H1 (cell line): ENCODE measurements at regions not wholly inside any gene's neighbourhood (a gene's known extent, or its start where the extent isn't known, plus 50 kb on each side); places are given as distances from the start of the nearest gene placed in this dataset.

Source experiments
- CTCF ChIA-PET: fragments of 300-600 bp; sonication (Branson Sonifier 250); formaldehyde crosslinking; loops from one replicate; lab custom pipeline; 2021; ENCODE audit not compliant: partially characterized antibody; lab: Charles Lee
- POLR2A ChIA-PET: fragments of 300-600 bp; sonication (Branson Sonifier 250); formaldehyde crosslinking; loops from one replicate; lab custom pipeline; 2021; ENCODE audit warnings: inconsistent platforms; ENCODE audit not compliant: partially characterized antibody; lab: Charles Lee
- DNase-seq, 2 experiments: peaks; one replicate each; pipeline versions ENCODE4 v3.0.0 to v3.0.0-alpha.2; 2010 to 2022; ENCODE audit warnings: low spot score in 2 of 2, low read depth in 1 of 2, mixed read lengths in 1 of 2
- FAIRE-seq: peaks from 2 replicates; lab custom pipeline; 2011; peaks lifted over from hg19 to GRCh38; lab: Jason Lieb, UNC
- H2AFZ ChIP-seq: 2 replicates; pipeline ENCODE4 v1.8.1; 2012; ENCODE audit warnings: low read length, inconsistent platforms
- H2AK5ac ChIP-seq: 2 replicates; pipeline ENCODE4 v1.6.1; 2013; ENCODE audit warnings: low read depth, low read length
- H2BK120ac ChIP-seq: replicated peaks from 2 replicates; pipeline ENCODE3; 2013; ENCODE audit warnings: low read depth, low read length, inconsistent platforms
- H2BK12ac ChIP-seq: 2 replicates; pipeline ENCODE4 v1.6.1; 2013; ENCODE audit warnings: low read depth, low read length
- H2BK15ac ChIP-seq: 2 replicates; pipeline ENCODE4 v1.6.1; 2013; ENCODE audit warnings: low read length
- H2BK20ac ChIP-seq: 2 replicates; pipeline ENCODE4 v1.6.1; 2013; ENCODE audit warnings: low read length
- H2BK5ac ChIP-seq: 2 replicates; pipeline ENCODE4 v1.6.1; 2013; ENCODE audit warnings: low read depth, low read length
- H3K14ac ChIP-seq: 2 replicates; pipeline ENCODE4 v1.6.1; 2013; ENCODE audit warnings: inconsistent platforms; ENCODE audit not compliant: insufficient read length
- H3K18ac ChIP-seq: 2 replicates; pipeline ENCODE4 v1.6.1; 2013; ENCODE audit warnings: low read length; ENCODE audit errors: extremely low read depth
- H3K23ac ChIP-seq: 2 replicates; pipeline ENCODE4 v1.6.1; 2013; ENCODE audit warnings: inconsistent platforms; ENCODE audit not compliant: insufficient read length
- H3K23me2 ChIP-seq: 2 replicates; pipeline ENCODE4 v1.6.1; 2013; ENCODE audit warnings: low read depth, low read length
- H3K27ac ChIP-seq: 2 replicates; pipeline ENCODE4 v1.6.1; 2011; ENCODE audit warnings: low read depth, low read length, inconsistent platforms
- H3K27me3 ChIP-seq, 4 experiments: replicated peaks in 1 of 4; 1 replicate in 1 of 4; 2 replicates in 3 of 4; pipeline versions ENCODE4 v1.6.1 to v1.8.1; 2011 to 2013; ENCODE audit warnings: low read length in 3 of 4, mild to moderate bottlenecking in 3 of 4, inconsistent platforms in 2 of 4, mixed read lengths in 2 of 4, moderate library complexity in 1 of 4; ENCODE audit not compliant: control insufficient read depth in 3 of 4, insufficient read depth in 3 of 4; ENCODE audit errors: extremely low read depth in 1 of 4
- H3K36me3 ChIP-seq, 4 experiments: 2 replicates each; pipeline versions ENCODE4 v1.6.1 to v1.8.1; 2011 to 2013; ENCODE audit warnings: mild to moderate bottlenecking in 4 of 4, low read length in 3 of 4, moderate library complexity in 2 of 4, control low read depth in 1 of 4, inconsistent platforms in 1 of 4; ENCODE audit not compliant: insufficient read depth in 4 of 4, control insufficient read depth in 2 of 4
- H3K4ac ChIP-seq: replicated peaks from 2 replicates; pipeline ENCODE3; 2013; ENCODE audit warnings: low read length, low read depth, mixed read lengths, inconsistent platforms; ENCODE audit not compliant: insufficient read length
- H3K4me1 ChIP-seq, 4 experiments: replicated peaks in 1 of 4; 1 replicate in 1 of 4; 2 replicates in 3 of 4; pipeline versions ENCODE4 v1.6.1 to v1.8.1; 2011 to 2013; ENCODE audit warnings: low read length in 3 of 4, inconsistent platforms in 2 of 4, mixed read lengths in 1 of 4; ENCODE audit not compliant: insufficient read depth in 4 of 4, control insufficient read depth in 3 of 4
- H3K4me2 ChIP-seq, 2 experiments: 2 replicates each; pipeline versions ENCODE4 v1.6.1 to v1.8.1; 2011 to 2013; ENCODE audit warnings: low read depth in 2 of 2, low read length in 2 of 2, control low read depth in 1 of 2, inconsistent platforms in 1 of 2, mild to moderate bottlenecking in 1 of 2; ENCODE audit not compliant: insufficient read depth in 1 of 2
- H3K4me3 ChIP-seq, 4 experiments: fragments of 200-600, 300-600 bp in 1 of 4; sonication (generic), shearing (Covaris generic), sonication (Bioruptor Twin) in 1 of 4; 2 replicates each; pipeline versions ENCODE4 v1.5.1 to v1.8.1; 2011 to 2016; ENCODE audit warnings: low read length in 4 of 4, low read depth in 3 of 4, control low read depth in 2 of 4, inconsistent platforms in 2 of 4, mild to moderate bottlenecking in 2 of 4, mixed read lengths in 1 of 4, moderate library complexity in 1 of 4; ENCODE audit not compliant: insufficient read depth in 2 of 4; ENCODE audit errors: extremely low read depth in 1 of 4
- H3K56ac ChIP-seq: replicated peaks from 2 replicates; pipeline ENCODE3; 2013; ENCODE audit warnings: low read depth, mild to moderate bottlenecking, mixed read lengths, low read length, inconsistent platforms; ENCODE audit not compliant: insufficient read length
- H3K79me1 ChIP-seq: 2 replicates; pipeline ENCODE4 v1.6.1; 2013; ENCODE audit warnings: low read depth, low read length, control low read depth
- H3K79me2 ChIP-seq, 2 experiments: 2 replicates each; pipeline versions ENCODE4 v1.6.1 to v1.8.1; 2012 to 2013; ENCODE audit warnings: low read length in 2 of 2, mild to moderate bottlenecking in 2 of 2, inconsistent platforms in 1 of 2; ENCODE audit not compliant: insufficient read depth in 2 of 2, control insufficient read depth in 1 of 2
- H3K9ac ChIP-seq, 4 experiments: replicated peaks in 1 of 4; 1 replicate in 1 of 4; 2 replicates in 3 of 4; pipeline versions ENCODE4 v1.6.1 to v1.8.1; 2011 to 2013; ENCODE audit warnings: low read depth in 3 of 4, low read length in 3 of 4, control low read depth in 2 of 4, mild to moderate bottlenecking in 2 of 4, moderate library complexity in 2 of 4, inconsistent platforms in 1 of 4; ENCODE audit errors: extremely low read depth in 1 of 4
- H3K9me3 ChIP-seq, 2 experiments: 2 replicates each; pipeline versions ENCODE4 v1.6.1 to v1.8.1; 2012 to 2013; ENCODE audit warnings: mild to moderate bottlenecking in 2 of 2, moderate library complexity in 2 of 2, control low read depth in 1 of 2, inconsistent platforms in 1 of 2, low read depth in 1 of 2, low read length in 1 of 2, mixed read lengths in 1 of 2; ENCODE audit not compliant: insufficient read depth in 2 of 2
- H4K20me1 ChIP-seq, 2 experiments: replicated peaks in 1 of 2; 2 replicates each; pipeline versions ENCODE3 to v1.8.1; 2011 to 2013; ENCODE audit warnings: inconsistent platforms in 2 of 2, low read length in 2 of 2, mild to moderate bottlenecking in 1 of 2; ENCODE audit not compliant: insufficient read depth in 2 of 2, control insufficient read depth in 1 of 2
- H4K5ac ChIP-seq: 2 replicates; pipeline ENCODE4 v1.6.1; 2013; ENCODE audit warnings: low read length, low read depth, mixed read lengths, inconsistent platforms; ENCODE audit not compliant: insufficient read length
- H4K8ac ChIP-seq: 2 replicates; pipeline ENCODE4 v1.8.0; 2013; ENCODE audit warnings: mild to moderate bottlenecking, moderate library complexity, low read length, inconsistent platforms; ENCODE audit not compliant: insufficient read depth; ENCODE audit errors: extremely low read depth
- H4K91ac ChIP-seq: replicated peaks from 2 replicates; pipeline ENCODE3; 2013; ENCODE audit warnings: low read length, mixed read lengths, inconsistent platforms; ENCODE audit not compliant: insufficient read length
- CREB1 ChIP-seq: IDR thresholded peaks from 2 replicates; pipeline ENCODE4 v1.6.1; 2012; ENCODE audit warnings: inconsistent platforms
- WGBS, 2 experiments: shearing (Covaris generic) in 1 of 2; methylation state at CpG; one replicate each; pipeline versions ENCODE4 v1.1.6 to v1.1.7; 2013 to 2015; ENCODE audit warnings: low lambda C conversion rate in 2 of 2, mixed read lengths in 2 of 2, inconsistent platforms in 1 of 2, low coverage in 1 of 2, missing lambda C conversion rate in 1 of 2; ENCODE audit not compliant: insufficient replicate concordance in 2 of 2, insufficient coverage in 1 of 2, insufficient read length in 1 of 2; ENCODE audit errors: extremely low coverage in 1 of 2, missing lambda C conversion rate in 1 of 2; 5-methylcytosine and 5-hydroxymethylcytosine counted together

DNA sequence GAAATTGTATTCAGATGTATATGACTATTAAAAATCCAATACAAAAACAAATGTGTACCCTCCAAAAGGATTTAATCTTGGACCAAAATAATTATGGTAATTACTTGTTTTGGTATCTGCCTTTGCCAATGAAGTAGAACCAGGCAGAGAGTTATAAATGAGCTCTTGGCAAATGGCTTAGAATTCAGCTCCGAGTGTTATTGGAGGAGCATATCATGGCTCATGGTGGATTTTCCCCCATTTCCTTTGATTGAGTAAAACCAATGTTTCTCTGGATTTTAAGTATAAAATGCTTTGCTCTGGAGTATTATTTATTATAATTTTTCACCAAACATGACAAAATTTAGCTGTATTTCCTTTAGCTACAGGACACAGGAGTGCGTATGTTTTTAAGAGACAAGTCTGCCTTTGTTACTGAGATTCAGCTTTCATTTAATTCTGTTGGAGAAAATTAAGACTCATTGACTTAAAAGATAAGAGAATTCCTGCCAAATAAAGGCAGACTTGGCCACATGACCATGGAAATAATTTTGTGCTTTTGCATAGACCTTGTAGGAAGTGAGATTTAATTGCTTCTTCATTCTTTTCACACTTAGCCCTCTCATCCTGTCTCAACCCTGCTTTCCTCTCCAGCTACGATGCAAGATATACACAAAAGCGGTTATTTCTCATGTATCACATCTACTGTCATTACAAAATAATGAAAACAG lies 281.0 kb upstream of the SOX11 start:
- H3K4ac ChIP-seq = no peak overlapping the region
- POLR2A ChIA-PET = no interaction called here
- no peak overlapping the region for H2BK20ac ChIP-seq
- no peaks in the 10 kb centered on the region for H3K23me2 ChIP-seq
- no peak overlapping the region for H3K4me3 ChIP-seq
- TF ChIP-seq CREB1 = no peak
- peaks cover 0 to 10% (median 8%) of the 10 kb centered on the region in 4 experiments; a peak in 5 of 7 replicates for H3K4me1 ChIP-seq
- H3K9ac ChIP-seq = no peak overlapping the region
- H3K23ac ChIP-seq = no peak overlapping the region
- H2BK120ac ChIP-seq = no peak overlapping the region
- no peak overlapping the region for H3K4me2 ChIP-seq
- 93% methylated on average over 4 of the region's 4 CpGs; no CpG with 5 or more reads in 1 of the 2 experiments for WGBS, 2 experiments
- H3K36me3 ChIP-seq = no peaks in the 10 kb centered on the region
- H2BK12ac ChIP-seq = no peak overlapping the region
- H4K8ac ChIP-seq = no peak overlapping the region
- H3K18ac ChIP-seq = no peak overlapping the region
- H3K27ac ChIP-seq = no peak overlapping the region
- no peak overlapping the region for H3K14ac ChIP-seq
- no peak overlapping the region for H2AK5ac ChIP-seq
- no peaks in the 10 kb centered on the region for H3K79me2 ChIP-seq
- no peaks in the 10 kb centered on the region for H3K79me1 ChIP-seq
- no peaks in the 10 kb centered on the region for H3K27me3 ChIP-seq
- H4K91ac ChIP-seq = no peak overlapping the region
- DNase-seq = no peak
- CTCF ChIA-PET = no interaction called here
- no peak overlapping the region for H2BK5ac ChIP-seq
- no peak overlapping the region for H4K5ac ChIP-seq
- H3K56ac ChIP-seq = no peak overlapping the region
- H2BK15ac ChIP-seq = no peak overlapping the region
- no peaks in the 10 kb centered on the region; a peak in 1 of 4 replicates for H3K9me3 ChIP-seq
- no peak for FAIRE-seq
- H4K20me1 ChIP-seq = no peaks in the 10 kb centered on the region
- 0 out of 2 replicates have a peak overlapping the region, but pooled peaks have one; percentile 40 for H2AFZ ChIP-seq
